HepG2 (cell line): ENCODE measurements at regions not wholly inside any gene's neighbourhood (a gene's known extent, or its start where the extent isn't known, plus 50 kb on each side); places are given as distances from the start of the nearest gene placed in this dataset.

Experiments
- ATAC-seq: fragments of 200-7000 bp; cut with Tn5 transposase; 3 replicates; pipeline ENCODE4 v1.9.1; 2020; ENCODE audit warnings: mild to moderate bottlenecking, moderate library complexity
- BruUV-seq: library from RNA; stranded (reverse); fragments of 400-500 nt; replicated peaks from 2 replicates; lab custom pipeline; 2021; lab: Mats Ljungman, UMichigan
- CTCF ChIA-PET: fragments of 300-600 bp; formaldehyde crosslinking; extraction: SDS; loops from one replicate; lab custom pipeline; 2021; ENCODE audit warnings: low total read pairs, inconsistent platforms, low intra/inter-chr PET ratio; lab: Yijun Ruan, JAX
- POLR2A ChIA-PET: fragments of 350-600 bp; sonication (Branson Sonifier 250); formaldehyde crosslinking; loops from one replicate; lab custom pipeline; 2020; ENCODE audit warnings: antibody characterized with exemption, inconsistent platforms; lab: Yijun Ruan, JAX
- DNase-seq: peaks from one replicate; pipeline ENCODE4 v3.0.0-alpha.2; 2015; ENCODE audit warnings: low spot score
- FAIRE-seq: peaks from 3 replicates; lab custom pipeline; 2011; peaks lifted over from hg19 to GRCh38; lab: Jason Lieb, UNC
- H2AFZ ChIP-seq: one replicate; pipeline ENCODE4 v1.6.1; 2011; ENCODE audit warnings: low read length, inconsistent platforms
- H3K27ac ChIP-seq: fragments of 300-600 bp; 3 replicates; pipeline ENCODE4 v1.8.0; 2011; ENCODE audit warnings: mixed run types, mild to moderate bottlenecking, mixed read lengths, low read length, inconsistent platforms; ENCODE audit not compliant: insufficient read depth; ENCODE audit errors: extremely low read length
- H3K27me3 ChIP-seq, 2 experiments: fragments of 200-600 bp in 1 of 2; 2 replicates in 1 of 2; 3 replicates in 1 of 2; pipeline versions ENCODE4 v1.6.0 to v1.8.0; 2011; ENCODE audit warnings: low read length in 2 of 2, mild to moderate bottlenecking in 2 of 2, moderate library complexity in 2 of 2, inconsistent platforms in 1 of 2; ENCODE audit not compliant: insufficient read depth in 2 of 2, control insufficient read depth in 1 of 2
- H3K36me3 ChIP-seq, 2 experiments: fragments of 200-600 bp in 1 of 2; replicated peaks in 1 of 2; 2 replicates in 1 of 2; 3 replicates in 1 of 2; pipeline versions ENCODE4 v1.5.1 to v1.8.0; 2011; ENCODE audit warnings: low read length in 2 of 2, inconsistent platforms in 1 of 2; ENCODE audit not compliant: insufficient read depth in 2 of 2, control insufficient read depth in 1 of 2
- H3K4me1 ChIP-seq: 2 replicates; pipeline ENCODE4 v1.5.1; 2012; ENCODE audit warnings: low read length, inconsistent platforms; ENCODE audit not compliant: insufficient read depth
- H3K4me2 ChIP-seq: 2 replicates; pipeline ENCODE4 v1.6.0; 2011; ENCODE audit warnings: low read depth, low read length, inconsistent platforms
- H3K4me3 ChIP-seq, 3 experiments: fragments of 200-600 bp in 1 of 3; sonication (generic), shearing (Covaris generic) in 1 of 3; replicated peaks in 1 of 3; 2 replicates each; pipeline ENCODE4 v1.5.1; 2011 to 2016; ENCODE audit warnings: low read length in 3 of 3, inconsistent platforms in 2 of 3, low read depth in 2 of 3, mild to moderate bottlenecking in 2 of 3, control low read depth in 1 of 3, mixed read lengths in 1 of 3; ENCODE audit not compliant: insufficient read depth in 1 of 3
- H3K79me2 ChIP-seq: one replicate; pipeline ENCODE4 v1.6.1; 2011; ENCODE audit warnings: low read length, inconsistent platforms; ENCODE audit not compliant: insufficient read depth
- H3K9ac ChIP-seq: 2 replicates; pipeline ENCODE4 v1.6.0; 2011; ENCODE audit warnings: mild to moderate bottlenecking, low read depth, low read length, inconsistent platforms; ENCODE audit not compliant: insufficient read depth
- H3K9me3 ChIP-seq: 2 replicates; pipeline ENCODE4 v1.5.1; 2012; ENCODE audit warnings: mild to moderate bottlenecking, low read length
- H4K20me1 ChIP-seq: 2 replicates; pipeline ENCODE4 v1.6.0; 2011; ENCODE audit warnings: inconsistent platforms, mild to moderate bottlenecking, low read length, moderate library complexity; ENCODE audit not compliant: insufficient read depth
- CEBPB ChIP-seq: IDR thresholded peaks from 2 replicates; pipeline ENCODE4 v1.6.1; 2011; ENCODE audit warnings: low read depth, low read length, improper control_type of control experiment, borderline replicate concordance
- FOXK2 ChIP-seq: fragments of 450-650 bp; IDR thresholded peaks from 2 replicates; pipeline ENCODE4 v1.6.1; 2016
- KAT8 ChIP-seq: IDR thresholded peaks from 2 replicates; pipeline ENCODE4 v1.6.1; 2016; ENCODE audit warnings: missing genetic modification reagents, missing compliant biosample characterization
- LRRFIP1 ChIP-seq: sonication (generic); formaldehyde crosslinking; conservative IDR thresholded peaks from 2 replicates; pipeline ENCODE4 v1.4.0; 2020; ENCODE audit warnings: missing genetic modification reagents
- SMC3 ChIP-seq: IDR thresholded peaks from 2 replicates; pipeline ENCODE4 v1.6.1; 2011; ENCODE audit warnings: low read length, improper control_type of control experiment
- SNAPC4 ChIP-seq: sonication (generic); formaldehyde crosslinking; IDR thresholded peaks from 2 replicates; pipeline ENCODE4 v1.4.0; 2020; ENCODE audit warnings: mild to moderate bottlenecking, missing genetic modification reagents
- STAG1 ChIP-seq: sonication (generic); formaldehyde crosslinking; IDR thresholded peaks from 2 replicates; pipeline ENCODE4 v1.4.0; 2020; ENCODE audit warnings: missing genetic modification reagents
- TCF7L2 ChIP-seq: IDR thresholded peaks from 2 replicates; pipeline ENCODE4 v1.6.1; 2011; ENCODE audit warnings: mild to moderate bottlenecking, low read depth, low read length, moderate library complexity
- ZMAT3 ChIP-seq: sonication (generic); formaldehyde crosslinking; conservative IDR thresholded peaks from 2 replicates; pipeline ENCODE4 v1.7.0; 2021; ENCODE audit warnings: missing genetic modification reagents
- ZNF124 ChIP-seq: sonication (generic); formaldehyde crosslinking; IDR thresholded peaks from 2 replicates; pipeline ENCODE4 v1.4.0; 2020; ENCODE audit warnings: missing genetic modification reagents
- ZNF326 ChIP-seq: sonication (generic); formaldehyde crosslinking; IDR thresholded peaks from 2 replicates; pipeline ENCODE4 v1.4.0; 2020; ENCODE audit warnings: missing genetic modification reagents, borderline replicate concordance
- ZNF432 ChIP-seq: sonication (generic); formaldehyde crosslinking; IDR thresholded peaks from 2 replicates; pipeline ENCODE4 v1.5.0; 2020; ENCODE audit warnings: missing genetic modification reagents, mild to moderate bottlenecking, borderline replicate concordance
- ZNF503 ChIP-seq: sonication (generic); formaldehyde crosslinking; IDR thresholded peaks from 2 replicates; pipeline ENCODE4 v1.4.0; 2020; ENCODE audit warnings: missing genetic modification reagents
- ZNF569 ChIP-seq: sonication (generic); formaldehyde crosslinking; IDR thresholded peaks from 2 replicates; pipeline ENCODE4 v1.5.0; 2020; ENCODE audit warnings: mild to moderate bottlenecking, missing genetic modification reagents, moderate library complexity, borderline replicate concordance
- ZNF724P ChIP-seq: sonication (generic); formaldehyde crosslinking; IDR thresholded peaks from 2 replicates; pipeline ENCODE4 v1.8.0; 2022; ENCODE audit warnings: missing genetic modification reagents, borderline replicate concordance
- ZSCAN31 ChIP-seq: sonication (generic); formaldehyde crosslinking; IDR thresholded peaks from 2 replicates; pipeline ENCODE4 v1.5.0; 2020; ENCODE audit warnings: low read depth, mild to moderate bottlenecking, missing genetic modification reagents
- WGBS: methylation state at CpG from one replicate; pipeline ENCODE4 v1.1.6; 2017; ENCODE audit warnings: low lambda C conversion rate; 5-methylcytosine and 5-hydroxymethylcytosine counted together
- in situ Hi-C: cut with HindIII; loops from 2 replicates; pipeline ENCODE4 v1.10.0; 2017; ENCODE audit warnings: low pct_unique_long_range_greater_than_20kb; ENCODE audit not compliant: extremely low pct_ligation_motif_present
- intact Hi-C: fragments of 100-400 bp; cut with micrococcal nuclease; formaldehyde crosslinking; loops from one replicate; pipeline ENCODE4 v1.10.0; 2022; ENCODE audit not compliant: unreplicated experiment

GRCh38 chr7:131194070-131194865 lies 133.4 kb upstream of the MKLN1 start:
- no peaks in the 10 kb centered on the region for H3K79me2 ChIP-seq
- H3K27me3 ChIP-seq = no peaks in the 10 kb centered on the region
- no peak overlapping the region for H3K4me2 ChIP-seq
- H2AFZ ChIP-seq = no peak overlapping the region
- BruUV-seq = no TSS peak
- no peaks in the 10 kb centered on the region for H3K36me3 ChIP-seq
- in situ Hi-C loops = no loop called here
- no peak overlapping the region for H3K4me3 ChIP-seq
- no peak for DNase-seq
- no peak overlapping the region for H3K9ac ChIP-seq
- H3K9me3 ChIP-seq = no peaks in the 10 kb centered on the region
- peaks cover 20% of the 10 kb centered on the region for H3K4me1 ChIP-seq
- ATAC-seq = no peak
- intact Hi-C loops = no loop called here
- no peaks in the 10 kb centered on the region for H4K20me1 ChIP-seq
- CTCF ChIA-PET = no interaction called here
- 48% methylated on average over 7 of the region's 7 CpGs for WGBS
- no peak overlapping the region for H3K27ac ChIP-seq
- no peak for FAIRE-seq
- POLR2A ChIA-PET = interaction anchor here (1.0 kb wide), 1 partner anchor 60 kb away, joined by 3 read pairs; no protein-coding TSS in a partner anchor
- TF ChIP-seq FOXK2 (no peak), TCF7L2 (no peak), STAG1 (CRISPR knock-in tag) (no peak), ZNF724P (CRISPR knock-in tag) (no peak), CEBPB (peak; percentile 86), ZNF569 (CRISPR knock-in tag) (no peak), ZNF503 (CRISPR knock-in tag) (no peak), ZNF432 (CRISPR knock-in tag) (no peak), ZNF124 (CRISPR knock-in tag) (no peak), ZNF326 (CRISPR knock-in tag) (no peak), ZMAT3 (CRISPR knock-in tag) (no peak), SNAPC4 (CRISPR knock-in tag) (no peak), ZSCAN31 (CRISPR knock-in tag) (no peak), KAT8 (CRISPR knock-in tag) (no peak), LRRFIP1 (CRISPR knock-in tag) (no peak), SMC3 (0 out of 2 replicates have a peak, but pooled peaks have one; percentile 2)
